ENCODE measurements at regions not wholly inside any gene's neighbourhood (a gene's known extent, or its start where the extent isn't known, plus 50 kb on each side); places are given as distances from the start of the nearest gene placed in this dataset.

GRCh38 chr4:188858696-188859095 lies 719.5 kb downstream of the TRIML1 start:
- DNase-seq = no peak
- H3K9me3 ChIP-seq (replicated peaks; ENCODE audit: insufficient read depth, low read length) = no peaks in the 10 kb centered on the region
- no peaks in the 10 kb centered on the region for H3K27me3 ChIP-seq (replicated peaks; ENCODE audit: insufficient read depth, low read length)
- no peaks in the 10 kb centered on the region for H3K4me1 ChIP-seq (ENCODE audit: low read length)
- TF ChIP-seq EZH2phosphoT487 (IDR thresholded peaks at IDR 0.05; ENCODE audit: low read length) (no peak), EZH2 (optimal IDR thresholded peaks at IDR 0.05; ENCODE audit: low read depth, low read length) (no peak)
- TF ChIP-seq, protein P1, sequence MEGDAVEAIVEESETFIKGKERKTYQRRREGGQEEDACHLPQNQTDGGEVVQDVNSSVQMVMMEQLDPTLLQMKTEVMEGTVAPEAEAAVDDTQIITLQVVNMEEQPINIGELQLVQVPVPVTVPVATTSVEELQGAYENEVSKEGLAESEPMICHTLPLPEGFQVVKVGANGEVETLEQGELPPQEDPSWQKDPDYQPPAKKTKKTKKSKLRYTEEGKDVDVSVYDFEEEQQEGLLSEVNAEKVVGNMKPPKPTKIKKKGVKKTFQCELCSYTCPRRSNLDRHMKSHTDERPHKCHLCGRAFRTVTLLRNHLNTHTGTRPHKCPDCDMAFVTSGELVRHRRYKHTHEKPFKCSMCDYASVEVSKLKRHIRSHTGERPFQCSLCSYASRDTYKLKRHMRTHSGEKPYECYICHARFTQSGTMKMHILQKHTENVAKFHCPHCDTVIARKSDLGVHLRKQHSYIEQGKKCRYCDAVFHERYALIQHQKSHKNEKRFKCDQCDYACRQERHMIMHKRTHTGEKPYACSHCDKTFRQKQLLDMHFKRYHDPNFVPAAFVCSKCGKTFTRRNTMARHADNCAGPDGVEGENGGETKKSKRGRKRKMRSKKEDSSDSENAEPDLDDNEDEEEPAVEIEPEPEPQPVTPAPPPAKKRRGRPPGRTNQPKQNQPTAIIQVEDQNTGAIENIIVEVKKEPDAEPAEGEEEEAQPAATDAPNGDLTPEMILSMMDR (IDR thresholded peaks at IDR 0.05; ENCODE audit: low read length) = no peak
- no peak overlapping the region for H3K9ac ChIP-seq (ENCODE audit: low read length)
- H3K4me3 ChIP-seq (ENCODE audit: low read length) = no peak overlapping the region
- H3F3A ChIP-seq (ENCODE audit: insufficient read depth, low read length) = no peaks in the 10 kb centered on the region
- H3K4me2 ChIP-seq (ENCODE audit: low read depth, low read length) = no peak overlapping the region
- no peaks in the 10 kb centered on the region for H3K79me2 ChIP-seq (ENCODE audit: low read length)
- H3K9me2 ChIP-seq (replicated peaks; ENCODE audit: insufficient read depth, low read length) = no peaks in the 10 kb centered on the region
- H3K27ac ChIP-seq (ENCODE audit: low read length) = no peak overlapping the region
- no peaks in the 10 kb centered on the region for H4K20me1 ChIP-seq (ENCODE audit: insufficient read depth, low read length)
- no peaks in the 10 kb centered on the region for H3K36me3 ChIP-seq (replicated peaks; ENCODE audit: insufficient read depth, low read length)
- H2AFZ ChIP-seq (ENCODE audit: low read length) = no peak overlapping the region

DNA sequence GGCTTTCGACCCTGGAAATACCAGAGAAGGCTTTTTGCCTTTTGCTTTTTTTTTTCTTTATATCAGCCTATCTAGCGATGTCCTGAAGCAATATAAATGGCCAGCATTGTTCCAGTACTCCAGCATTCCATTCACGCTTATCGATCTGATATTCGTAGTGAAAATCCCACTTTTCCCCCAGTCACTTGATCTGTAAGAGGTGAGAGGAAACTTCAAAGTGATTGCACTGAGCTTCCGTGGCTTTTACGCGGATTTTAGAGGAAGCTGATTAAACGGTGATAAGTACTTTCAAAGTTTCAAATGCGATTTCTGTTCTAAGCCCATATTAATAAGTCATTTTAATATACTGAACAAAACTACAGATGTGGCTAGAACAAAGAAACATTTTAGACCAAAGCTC lies 725.5 kb downstream of the TRIML1 start:
- no peak for DNase-seq
- Histone ChIP-seq H3K9me3 (replicated peaks; ENCODE audit: insufficient read depth, low read length) (no peaks in the 10 kb centered on the region), H3F3A (ENCODE audit: insufficient read depth, low read length) (no peaks in the 10 kb centered on the region), H3K79me2 (ENCODE audit: low read length) (no peaks in the 10 kb centered on the region), H2AFZ (ENCODE audit: low read length) (no peak overlapping the region), H3K9ac (ENCODE audit: low read length) (no peak overlapping the region), H3K4me3 (ENCODE audit: low read length) (no peak overlapping the region), H3K36me3 (replicated peaks; ENCODE audit: insufficient read depth, low read length) (no peaks in the 10 kb centered on the region), H3K27ac (ENCODE audit: low read length) (no peak overlapping the region), H3K4me2 (ENCODE audit: low read depth, low read length) (no peak overlapping the region), H3K4me1 (ENCODE audit: low read length) (no peaks in the 10 kb centered on the region), H3K9me2 (replicated peaks; ENCODE audit: insufficient read depth, low read length) (no peaks in the 10 kb centered on the region), H4K20me1 (ENCODE audit: insufficient read depth, low read length) (no peaks in the 10 kb centered on the region), H3K27me3 (replicated peaks; ENCODE audit: insufficient read depth, low read length) (no peaks in the 10 kb centered on the region)
- TF ChIP-seq, protein P1 (IDR thresholded peaks at IDR 0.05; ENCODE audit: low read length) = no peak
- TF ChIP-seq EZH2 (optimal IDR thresholded peaks at IDR 0.05; ENCODE audit: low read depth, low read length) (no peak), EZH2phosphoT487 (IDR thresholded peaks at IDR 0.05; ENCODE audit: low read length) (no peak)

- Histone ChIP-seq H3F3A (ENCODE audit: insufficient read depth, low read length) (no peaks in the 10 kb centered on the region), H3K4me2 (ENCODE audit: low read depth, low read length) (no peak overlapping the region), H4K20me1 (ENCODE audit: insufficient read depth, low read length) (no peaks in the 10 kb centered on the region), H3K9ac (ENCODE audit: low read length) (no peak overlapping the region), H3K79me2 (ENCODE audit: low read length) (no peaks in the 10 kb centered on the region), H3K9me3 (replicated peaks; ENCODE audit: insufficient read depth, low read length) (no peaks in the 10 kb centered on the region), H3K4me1 (ENCODE audit: low read length) (no peaks in the 10 kb centered on the region), H2AFZ (ENCODE audit: low read length) (no peak overlapping the region), H3K27ac (ENCODE audit: low read length) (no peak overlapping the region), H3K36me3 (replicated peaks; ENCODE audit: insufficient read depth, low read length) (no peaks in the 10 kb centered on the region), H3K27me3 (replicated peaks; ENCODE audit: insufficient read depth, low read length) (no peaks in the 10 kb centered on the region), H3K4me3 (ENCODE audit: low read length) (no peak overlapping the region), H3K9me2 (replicated peaks; ENCODE audit: insufficient read depth, low read length) (no peaks in the 10 kb centered on the region)
- TF ChIP-seq EZH2phosphoT487 (IDR thresholded peaks at IDR 0.05; ENCODE audit: low read length) = no peak
- no peak for TF ChIP-seq EZH2 (optimal IDR thresholded peaks at IDR 0.05; ENCODE audit: low read depth, low read length)
- TF ChIP-seq, protein P1 (IDR thresholded peaks at IDR 0.05; ENCODE audit: low read length) = no peak
- DNase-seq = no peak
These were observed 728.6 kb downstream of the TRIML1 start for GRCh38 chr4:188867796-188868195.
